HCT116 (cell line): ENCODE measurements at regions not wholly inside any gene's neighbourhood (a gene's known extent, or its start where the extent isn't known, plus 50 kb on each side); places are given as distances from the start of the nearest gene placed in this dataset.

ENCODE experiments used
- ATAC-seq: fragments of 200-7000 bp; cut with Tn5 transposase; 2 replicates; pipeline ENCODE4 v1.9.1; 2020; ENCODE audit warnings: mild to moderate bottlenecking, moderate library complexity
- BruUV-seq: library from RNA; stranded (reverse); fragments of 400-500 nt; replicated peaks from 2 replicates; lab custom pipeline; 2021; lab: Mats Ljungman, UMichigan
- CTCF ChIA-PET: fragments of 300-600 bp; sonication (Branson Sonifier 250); formaldehyde crosslinking; loops from one replicate; lab custom pipeline; 2021; ENCODE audit warnings: antibody characterized with exemption; lab: Charles Lee
- POLR2A ChIA-PET: fragments of 300-600, 350-600 bp; sonication (Branson Sonifier 250); formaldehyde crosslinking; loops from one replicate; lab custom pipeline; 2021; ENCODE audit warnings: antibody characterized with exemption; lab: Charles Lee
- RAD21 ChIA-PET, 2 experiments: fragments of 300-600 bp; sonication (Branson Sonifier 250); formaldehyde crosslinking; loops; one replicate each; lab custom pipeline; 2023; ENCODE audit warnings: low total read pairs in 2 of 2; ENCODE audit not compliant: uncharacterized antibody in 2 of 2, unreplicated experiment in 2 of 2, low non-redundant PET in 1 of 2; lab: Charles Lee
- DNase-seq: peaks from one replicate; pipeline ENCODE4 v3.0.0-alpha.2; 2010; ENCODE audit warnings: low read depth, low spot score
- H2AFZ ChIP-seq: fragments of 200-600 bp; shearing (Covaris generic), sonication (generic); 2 replicates; pipeline ENCODE4 v1.6.1; 2017; ENCODE audit warnings: low read depth, mixed run types, mixed read lengths, antibody characterized with exemption, low read length; ENCODE audit not compliant: poor library complexity, severe bottlenecking
- H3K27ac ChIP-seq: 2 replicates; pipeline ENCODE4 v1.5.1; 2012; ENCODE audit warnings: low read depth, low read length
- H3K27me3 ChIP-seq: fragments of 200-600 bp; sonication (generic); 2 replicates; pipeline ENCODE4 v1.6.1; 2016; ENCODE audit warnings: mixed run types, low read length, mixed read lengths; ENCODE audit not compliant: insufficient read depth
- H3K36me3 ChIP-seq, 2 experiments: fragments of 200-500 bp in 1 of 2; fragments of 200-600 bp in 1 of 2; sonication (Bioruptor generic) in 1 of 2; sonication (generic) in 1 of 2; 2 replicates each; pipeline versions ENCODE4 v1.5.1 to v1.6.1; 2014 to 2016; ENCODE audit warnings: low read length in 2 of 2, inconsistent platforms in 1 of 2, mixed read lengths in 1 of 2, mixed run types in 1 of 2; ENCODE audit not compliant: insufficient read depth in 2 of 2, control insufficient read depth in 1 of 2
- H3K4me1 ChIP-seq, 2 experiments: fragments of 200-600 bp in 1 of 2; sonication (generic) in 1 of 2; 2 replicates each; pipeline versions ENCODE4 v1.5.1 to v1.6.1; 2012 to 2017; ENCODE audit warnings: low read length in 2 of 2, inconsistent platforms in 1 of 2, mild to moderate bottlenecking in 1 of 2, mixed read lengths in 1 of 2, mixed run types in 1 of 2, moderate library complexity in 1 of 2; ENCODE audit not compliant: insufficient read depth in 2 of 2, control insufficient read depth in 1 of 2
- H3K4me2 ChIP-seq: fragments of 200-600 bp; sonication (generic); 2 replicates; pipeline ENCODE4 v1.6.1; 2017; ENCODE audit warnings: mixed run types, low read length, mixed read lengths
- H3K4me3 ChIP-seq, 2 experiments: fragments of 200-600 bp in 1 of 2; sonication (generic) in 1 of 2; replicated peaks in 1 of 2; 2 replicates each; pipeline ENCODE4 v1.5.1; 2011 to 2016; ENCODE audit warnings: low read length in 2 of 2, control low read depth in 1 of 2, low read depth in 1 of 2, mild to moderate bottlenecking in 1 of 2, mixed read lengths in 1 of 2, mixed run types in 1 of 2
- H3K79me2 ChIP-seq: fragments of 200-600 bp; sonication (generic); 2 replicates; pipeline ENCODE4 v1.6.1; 2017; ENCODE audit warnings: mild to moderate bottlenecking, mixed run types, low read length, moderate library complexity, mixed read lengths; ENCODE audit not compliant: insufficient read depth
- H3K9ac ChIP-seq: fragments of 200-600 bp; sonication (generic); 2 replicates; pipeline ENCODE4 v1.6.1; 2016; ENCODE audit warnings: low read length, mixed read lengths
- H3K9me2 ChIP-seq: fragments of 200-600 bp; sonication (generic), shearing (Covaris generic); 2 replicates; pipeline ENCODE4 v1.6.1; 2017; ENCODE audit warnings: mixed run types, mild to moderate bottlenecking, moderate library complexity; ENCODE audit not compliant: insufficient read depth
- H3K9me3 ChIP-seq, 2 experiments: fragments of 200-500 bp in 1 of 2; fragments of 200-600 bp in 1 of 2; sonication (Bioruptor generic) in 1 of 2; sonication (generic) in 1 of 2; 2 replicates each; pipeline ENCODE4 v1.6.1; 2014 to 2017; ENCODE audit warnings: low read length in 2 of 2, mixed read lengths in 2 of 2, inconsistent platforms in 1 of 2, low read depth in 1 of 2, mild to moderate bottlenecking in 1 of 2, mixed run types in 1 of 2, moderate library complexity in 1 of 2; ENCODE audit not compliant: control insufficient read depth in 1 of 2, insufficient read depth in 1 of 2
- H4K20me1 ChIP-seq: fragments of 200-600 bp; sonication (generic), shearing (Covaris generic); 2 replicates; pipeline ENCODE4 v1.6.1; 2017; ENCODE audit warnings: mixed run types, mild to moderate bottlenecking, moderate library complexity; ENCODE audit not compliant: insufficient read depth
- EGR1 ChIP-seq: IDR thresholded peaks from 2 replicates; pipeline ENCODE4 v1.6.1; 2012; ENCODE audit warnings: low read depth
- ELF1 ChIP-seq: IDR thresholded peaks from 2 replicates; pipeline ENCODE4 v1.6.1; 2012; ENCODE audit warnings: low read depth, borderline replicate concordance
- EZH2 ChIP-seq: fragments of 200-600 bp; sonication (generic); IDR thresholded peaks from 2 replicates; pipeline ENCODE4 v1.6.1; 2017; ENCODE audit warnings: antibody characterized with exemption, mixed run types
- EZH2phosphoT487 ChIP-seq: fragments of 200-600 bp; IDR thresholded peaks from 2 replicates; pipeline ENCODE4 v1.6.1; 2018; ENCODE audit warnings: antibody characterized with exemption, borderline replicate concordance
- JUND ChIP-seq: IDR thresholded peaks from 2 replicates; pipeline ENCODE4 v1.6.1; 2012
- MAX ChIP-seq: IDR thresholded peaks from 2 replicates; pipeline ENCODE4 v1.6.1; 2012
- POLR2A ChIP-seq: IDR thresholded peaks from 2 replicates; pipeline ENCODE4 v1.7.0; 2011; ENCODE audit warnings: borderline replicate concordance; ENCODE audit not compliant: insufficient read depth, insufficient read length; ENCODE audit errors: extremely low read depth
- POLR2AphosphoS5 ChIP-seq: IDR thresholded peaks from 2 replicates; pipeline ENCODE4 v1.6.1; 2011; ENCODE audit warnings: mild to moderate bottlenecking, low read depth, low read length, moderate library complexity
- SP1 ChIP-seq: IDR thresholded peaks from 2 replicates; pipeline ENCODE4 v1.6.1; 2012; ENCODE audit warnings: low read depth
- SRF ChIP-seq: IDR thresholded peaks from 2 replicates; pipeline ENCODE4 v1.6.1; 2012; ENCODE audit warnings: low read depth
- YY1 ChIP-seq: IDR thresholded peaks from 2 replicates; pipeline ENCODE4 v1.6.1; 2011; ENCODE audit warnings: low read length, low read depth, moderate library complexity, mild to moderate bottlenecking; ENCODE audit not compliant: insufficient replicate concordance; ENCODE audit errors: extremely low read depth
- ZFX ChIP-seq: fragments of 450-650 bp; IDR thresholded peaks from 2 replicates; pipeline ENCODE4 v1.6.1; 2017
- intact Hi-C: fragments of 100-400 bp; cut with micrococcal nuclease; formaldehyde crosslinking; loops from 2 replicates; pipeline ENCODE4 v1.10.0; 2022
- TF ChIP-seq, protein P1 (sequence below): IDR thresholded peaks from 2 replicates; pipeline ENCODE4 v1.6.1; 2012; ENCODE audit warnings: low read depth
- TF ChIP-seq, protein P2 (sequence below): IDR thresholded peaks from 2 replicates; pipeline ENCODE4 v1.6.1; 2012

DNA sequence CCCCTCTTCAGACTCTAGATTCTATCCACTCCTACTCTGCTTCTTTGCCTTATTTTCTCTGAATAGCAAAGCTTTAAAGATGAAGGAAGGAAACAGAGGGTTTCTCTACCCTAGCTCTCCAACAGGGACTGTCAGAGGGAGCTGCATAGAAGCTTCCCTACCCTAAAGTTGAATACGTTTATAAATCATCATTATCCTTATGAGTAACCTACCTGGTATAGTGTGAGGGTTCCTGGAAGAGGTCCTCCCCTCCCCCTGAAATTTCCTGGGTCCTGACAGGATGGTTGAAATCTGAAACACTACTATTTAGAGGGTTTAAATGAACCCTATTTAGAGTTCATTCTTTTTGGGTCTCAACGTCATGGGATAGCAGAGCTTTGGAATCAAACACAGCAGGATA, 187.0 kb upstream of the RBPJ start (continued):
- TF ChIP-seq ELF1 (no peak), EZH2phosphoT487 (no peak)

DNA sequence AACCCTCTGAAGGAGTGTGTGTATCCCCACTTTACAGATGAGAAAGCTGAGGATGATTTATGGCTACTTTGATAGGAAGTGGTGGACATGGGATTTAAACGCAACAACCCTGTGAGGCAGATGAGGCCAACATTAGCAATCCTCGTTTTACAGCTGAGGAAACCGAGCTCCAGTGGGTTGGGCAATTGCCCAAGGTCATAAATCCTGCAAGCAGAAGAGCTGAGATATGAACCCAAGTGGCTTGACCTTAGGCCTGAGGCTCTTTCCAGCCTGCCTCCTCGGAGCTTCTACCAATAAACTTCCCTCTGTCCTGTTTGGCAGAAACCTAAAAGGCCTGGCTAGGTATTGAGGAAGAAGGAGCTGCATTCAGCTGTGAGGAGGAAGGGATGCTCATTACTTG, 185.5 kb upstream of the RBPJ start:
- Histone ChIP-seq H3K4me3 (no peak overlapping the region), H3K36me3 (no peaks in the 10 kb centered on the region), H3K27ac (no peak overlapping the region), H3K4me2 (no peak overlapping the region), H3K79me2 (no peaks in the 10 kb centered on the region), H2AFZ (no peak overlapping the region), H3K27me3 (no peaks in the 10 kb centered on the region), H3K9me2 (no peaks in the 10 kb centered on the region), H3K4me1 (no peaks in the 10 kb centered on the region), H3K9me3 (no peaks in the 10 kb centered on the region), H3K9ac (no peak overlapping the region), H4K20me1 (no peaks in the 10 kb centered on the region)
- RAD21 ChIA-PET: no interaction called here
- POLR2A ChIA-PET: no interaction called here
- ATAC-seq (no peak), DNase-seq (no peak)
- BruUV-seq: no TSS peak
- intact Hi-C loops: no loop called here
- CTCF ChIA-PET: interaction anchor here (1.0 to 1.2 kb wide), 2 partner anchors 26 to 53 kb away, joined by 3 to 5 read pairs; no protein-coding TSS in a partner anchor
- no peak for TF ChIP-seq SRF
- TF ChIP-seq POLR2AphosphoS5: no peak
- no peak for TF ChIP-seq ZFX
- TF ChIP-seq YY1: no peak
- no peak for TF ChIP-seq ELF1
- TF ChIP-seq EZH2phosphoT487: no peak
- no peak for TF ChIP-seq EZH2
- no peak for TF ChIP-seq EGR1
- TF ChIP-seq, protein P1, sequence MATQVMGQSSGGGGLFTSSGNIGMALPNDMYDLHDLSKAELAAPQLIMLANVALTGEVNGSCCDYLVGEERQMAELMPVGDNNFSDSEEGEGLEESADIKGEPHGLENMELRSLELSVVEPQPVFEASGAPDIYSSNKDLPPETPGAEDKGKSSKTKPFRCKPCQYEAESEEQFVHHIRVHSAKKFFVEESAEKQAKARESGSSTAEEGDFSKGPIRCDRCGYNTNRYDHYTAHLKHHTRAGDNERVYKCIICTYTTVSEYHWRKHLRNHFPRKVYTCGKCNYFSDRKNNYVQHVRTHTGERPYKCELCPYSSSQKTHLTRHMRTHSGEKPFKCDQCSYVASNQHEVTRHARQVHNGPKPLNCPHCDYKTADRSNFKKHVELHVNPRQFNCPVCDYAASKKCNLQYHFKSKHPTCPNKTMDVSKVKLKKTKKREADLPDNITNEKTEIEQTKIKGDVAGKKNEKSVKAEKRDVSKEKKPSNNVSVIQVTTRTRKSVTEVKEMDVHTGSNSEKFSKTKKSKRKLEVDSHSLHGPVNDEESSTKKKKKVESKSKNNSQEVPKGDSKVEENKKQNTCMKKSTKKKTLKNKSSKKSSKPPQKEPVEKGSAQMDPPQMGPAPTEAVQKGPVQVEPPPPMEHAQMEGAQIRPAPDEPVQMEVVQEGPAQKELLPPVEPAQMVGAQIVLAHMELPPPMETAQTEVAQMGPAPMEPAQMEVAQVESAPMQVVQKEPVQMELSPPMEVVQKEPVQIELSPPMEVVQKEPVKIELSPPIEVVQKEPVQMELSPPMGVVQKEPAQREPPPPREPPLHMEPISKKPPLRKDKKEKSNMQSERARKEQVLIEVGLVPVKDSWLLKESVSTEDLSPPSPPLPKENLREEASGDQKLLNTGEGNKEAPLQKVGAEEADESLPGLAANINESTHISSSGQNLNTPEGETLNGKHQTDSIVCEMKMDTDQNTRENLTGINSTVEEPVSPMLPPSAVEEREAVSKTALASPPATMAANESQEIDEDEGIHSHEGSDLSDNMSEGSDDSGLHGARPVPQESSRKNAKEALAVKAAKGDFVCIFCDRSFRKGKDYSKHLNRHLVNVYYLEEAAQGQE: no peak
- no peak for TF ChIP-seq MAX
- TF ChIP-seq, protein P2, sequence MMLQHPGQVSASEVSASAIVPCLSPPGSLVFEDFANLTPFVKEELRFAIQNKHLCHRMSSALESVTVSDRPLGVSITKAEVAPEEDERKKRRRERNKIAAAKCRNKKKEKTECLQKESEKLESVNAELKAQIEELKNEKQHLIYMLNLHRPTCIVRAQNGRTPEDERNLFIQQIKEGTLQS: no peak
- TF ChIP-seq SP1: no peak
- no peak for TF ChIP-seq POLR2A
- no peak for TF ChIP-seq JUND
